AG09309 (cell line): ENCODE measurements at regions not wholly inside any gene's neighbourhood (a gene's known extent, or its start where the extent isn't known, plus 50 kb on each side); places are given as distances from the start of the nearest gene placed in this dataset.
"Not testable (repeated sequence)": the region's sequence is repeated elsewhere in the genome, so short reads cannot be mapped to it uniquely, and the experiment has no call there.

Experiments
- DNase-seq: peaks from one replicate; pipeline ENCODE4 v3.0.0-alpha.2; 2010; ENCODE audit warnings: low read depth
- H3K4me3 ChIP-seq: 2 replicates; pipeline ENCODE4 v1.5.1; 2011; ENCODE audit warnings: mild to moderate bottlenecking, low read depth, low read length, moderate library complexity; ENCODE audit not compliant: control insufficient read depth
- CTCF ChIP-seq: IDR thresholded peaks from 2 replicates; pipeline ENCODE4 v1.5.1; 2011; ENCODE audit warnings: mild to moderate bottlenecking, low read depth, low read length, inconsistent platforms; ENCODE audit not compliant: insufficient read depth, control insufficient read depth; ENCODE audit errors: missing control alignments

GRCh38 chr6:139982652-139983295 is 608.3 kb upstream of the CITED2 start:
- H3K4me3 ChIP-seq, result no peak overlapping the region
- TF ChIP-seq CTCF, result no peak
- DNase-seq, result peak; percentile 79

- no peak for TF ChIP-seq CTCF
- no peak for DNase-seq
- no peak overlapping the region for H3K4me3 ChIP-seq
Measured at GRCh38 chr6:139982195-139982594, 607.7 kb upstream of the CITED2 start.

GRCh38 chr6:139981768-139982181 is 607.3 kb upstream of the CITED2 start:
- no peak for DNase-seq

GRCh38 chr6:139981066-139981624 is 606.7 kb upstream of the CITED2 start:
- DNase-seq, result no peak
- H3K4me3 ChIP-seq, result no peak overlapping the region
- no peak for TF ChIP-seq CTCF

More at GRCh38 chr6:139981768-139982181, 607.3 kb upstream of the CITED2 start:
- no peak for TF ChIP-seq CTCF
- H3K4me3 ChIP-seq, result no peak overlapping the region

- H3K4me3 ChIP-seq, result not testable (repeated sequence)
- DNase-seq, result peak; percentile 73
Measured at GRCh38 chr6:139980631-139981030, 606.2 kb upstream of the CITED2 start.

- DNase-seq, result no peak
- TF ChIP-seq CTCF, result no peak
- no peak overlapping the region for H3K4me3 ChIP-seq
Measured at GRCh38 chr6:139979021-139979725, 604.7 kb upstream of the CITED2 start.

- H3K4me3 ChIP-seq, result no peak overlapping the region
- peak; percentile 76 for DNase-seq
- TF ChIP-seq CTCF, result no peak
Measured at GRCh38 chr6:139977887-139978332, 603.5 kb upstream of the CITED2 start.
